Naive thymus-derived CD8-positive, alpha-beta T cell (primary cell): ENCODE measurements at regions not wholly inside any gene's neighbourhood (a gene's known extent, or its start where the extent isn't known, plus 50 kb on each side); places are given as distances from the start of the nearest gene placed in this dataset.
A peak's percentile ranks its signal among the peaks of the same experiment; 100 is the strongest.
"Not testable (repeated sequence)": the region's sequence is repeated elsewhere in the genome, so short reads cannot be mapped to it uniquely, and the experiment has no call there.

ENCODE experiments used
- ATAC-seq, 2 donors: fragments of 150-1000 bp; cut with Tn5 transposase in 1 of 2; sonication (Bioruptor Pico), chemical (Tn5 transposase) in 1 of 2; 1 replicate in 1 of 2; 2 replicates in 1 of 2; pipeline ENCODE4 v1.10.0; 2021; ENCODE audit warnings: mild to moderate bottlenecking in 2 of 2, moderate library complexity in 2 of 2
- POLR2A ChIA-PET: fragments of 350-600 bp; sonication (Branson Sonifier 250); formaldehyde crosslinking; loops from one replicate; lab custom pipeline; 2021; ENCODE audit warnings: antibody characterized with exemption; lab: Charles Lee
- DNase-seq, 10 donors: peaks; one replicate each; pipeline versions ENCODE4 v3.0.0 to v3.0.0-alpha.2; 2020 to 2022
- H3K27ac Mint-ChIP-seq, 10 donors: one replicate each; pipeline ENCODE4 v1.8.0; 2020 to 2022; ENCODE audit warnings: mild to moderate bottlenecking in 10 of 10, mixed read lengths in 10 of 10, moderate library complexity in 4 of 10, inconsistent platforms in 1 of 10
- H3K27me3 Mint-ChIP-seq, 5 donors: one replicate each; pipeline ENCODE4 v1.8.0; 2021 to 2022; ENCODE audit warnings: mixed read lengths in 5 of 5
- H3K36me3 Mint-ChIP-seq, 3 donors: one replicate each; pipeline ENCODE4 v1.8.0; 2020 to 2022; ENCODE audit warnings: mixed read lengths in 3 of 3, mild to moderate bottlenecking in 2 of 3, inconsistent platforms in 1 of 3
- H3K4me1 Mint-ChIP-seq, 4 donors: one replicate each; pipeline ENCODE4 v1.8.0; 2021 to 2022; ENCODE audit warnings: mixed read lengths in 4 of 4
- H3K4me3 Mint-ChIP-seq, 10 donors: one replicate each; pipeline ENCODE4 v1.8.0; 2020 to 2022; ENCODE audit warnings: mild to moderate bottlenecking in 10 of 10, mixed read lengths in 10 of 10, moderate library complexity in 6 of 10, inconsistent platforms in 1 of 10
- H3K9me3 Mint-ChIP-seq, 9 donors: one replicate each; pipeline ENCODE4 v1.8.0; 2020 to 2022; ENCODE audit warnings: mixed read lengths in 9 of 9, mild to moderate bottlenecking in 3 of 9, inconsistent platforms in 1 of 9, moderate library complexity in 1 of 9

- POLR2A ChIA-PET = no interaction called here
- H3K9me3 Mint-ChIP-seq = peaks cover 0 to 29% (median 6%) of the 10 kb centered on the region in 9 donors
- H3K27ac Mint-ChIP-seq = no peak overlapping the region
- ATAC-seq (no peak), DNase-seq (no peak)
- no peaks in the 10 kb centered on the region for H3K27me3 Mint-ChIP-seq
- no peaks in the 10 kb centered on the region for H3K4me1 Mint-ChIP-seq
- no peaks in the 10 kb centered on the region for H3K36me3 Mint-ChIP-seq
- no peak overlapping the region for H3K4me3 Mint-ChIP-seq
Measured at GRCh38 chr6:76866091-76866915, 597.0 kb downstream of the HTR1B start.

DNA sequence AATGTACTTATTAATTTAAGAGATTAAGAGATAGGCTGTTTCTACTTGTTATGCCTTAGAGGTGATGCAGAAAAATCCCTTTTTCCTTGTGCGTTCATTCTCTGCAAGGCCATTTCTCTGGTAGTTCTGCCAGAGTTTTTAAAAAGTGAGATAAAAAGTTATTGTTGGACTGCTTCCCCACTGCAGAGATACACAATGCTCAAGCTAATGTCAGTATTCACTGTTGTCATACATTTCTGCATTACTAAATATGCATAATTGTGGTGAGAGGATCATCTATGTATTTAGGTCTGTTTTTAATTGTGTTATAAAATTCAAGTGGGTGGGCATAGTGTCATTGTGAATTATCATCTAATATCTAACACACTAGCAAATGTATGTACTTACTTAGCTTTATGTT lies 600.4 kb downstream of the HTR1B start:
- Mint-ChIP-seq H3K36me3 (no peaks in the 10 kb centered on the region), H3K4me1 (no peaks in the 10 kb centered on the region), H3K9me3 (peaks cover 0 to 12% (median 6%) of the 10 kb centered on the region in 9 donors), H3K27ac (no peak overlapping the region), H3K27me3 (no peaks in the 10 kb centered on the region), H3K4me3 (no peak overlapping the region)
- POLR2A ChIA-PET = no interaction called here
- ATAC-seq (no peak), DNase-seq (no peak)

GRCh38 chr6:76861403-76861802 lies 601.9 kb downstream of the HTR1B start:
- POLR2A ChIA-PET = no interaction called here
- no peak for ATAC-seq
- Mint-ChIP-seq H3K27me3 (no peaks in the 10 kb centered on the region), H3K4me1 (no peaks in the 10 kb centered on the region), H3K4me3 (no peak overlapping the region), H3K27ac (no peak overlapping the region), H3K36me3 (no peaks in the 10 kb centered on the region), H3K9me3 (peaks cover 0 to 21% (median 3%) of the 10 kb centered on the region in 9 donors)
- no peak for DNase-seq

- Mint-ChIP-seq H3K27me3 (no peaks in the 10 kb centered on the region), H3K4me1 (no peaks in the 10 kb centered on the region), H3K27ac (no peak overlapping the region), H3K4me3 (no peak overlapping the region), H3K36me3 (no peaks in the 10 kb centered on the region), H3K9me3 (peaks cover 1 to 21% (median 6%) of the 10 kb centered on the region in 9 donors)
- ATAC-seq (no peak), DNase-seq (no peak)
- POLR2A ChIA-PET = no interaction called here
Measured at GRCh38 chr6:76856065-76856464, 607.2 kb downstream of the HTR1B start.

DNA sequence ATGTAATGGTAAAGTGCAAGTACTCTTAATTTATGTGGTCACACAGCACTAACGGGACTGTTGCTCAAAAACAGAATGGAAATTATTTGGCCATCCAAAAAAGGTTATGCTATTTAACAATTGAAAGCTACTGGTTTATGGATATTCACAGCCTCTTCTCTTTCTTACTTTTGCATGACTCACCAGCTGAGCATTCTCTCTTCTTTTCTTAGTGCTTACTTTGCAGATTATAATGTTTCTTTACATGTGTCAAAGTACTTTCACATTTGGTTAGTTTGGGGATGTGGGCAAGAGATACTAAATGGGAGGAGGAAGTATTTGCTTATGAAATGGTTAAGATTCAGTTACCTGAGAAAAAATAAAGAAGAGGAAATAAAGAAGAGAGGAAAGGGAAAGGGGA lies 610.5 kb downstream of the HTR1B start:
- Mint-ChIP-seq H3K9me3 (peaks cover 2 to 18% (median 5%) of the 10 kb centered on the region in 9 donors), H3K27me3 (no peaks in the 10 kb centered on the region), H3K27ac (no peak overlapping the region), H3K4me1 (no peaks in the 10 kb centered on the region), H3K36me3 (no peaks in the 10 kb centered on the region), H3K4me3 (no peak overlapping the region)
- ATAC-seq = no peak
- POLR2A ChIA-PET = no interaction called here
- no peak for DNase-seq

GRCh38 chr6:76849274-76849970 lies 613.9 kb downstream of the HTR1B start:
- H3K4me3 Mint-ChIP-seq, H3K4me1 Mint-ChIP-seq, H3K36me3 Mint-ChIP-seq, POLR2A ChIA-PET, ATAC-seq, H3K27ac Mint-ChIP-seq, H3K27me3 Mint-ChIP-seq: not testable (repeated sequence)
- DNase-seq = peak in 1 of 10 donors; percentile 45
- peaks cover 3 to 43% (median 19%) of the 10 kb centered on the region in 9 donors for H3K9me3 Mint-ChIP-seq

- POLR2A ChIA-PET = no interaction called here
- H3K36me3 Mint-ChIP-seq = no peaks in the 10 kb centered on the region
- peaks cover 2 to 62% (median 23%) of the 10 kb centered on the region in 9 donors for H3K9me3 Mint-ChIP-seq
- no peak for DNase-seq
- no peaks in the 10 kb centered on the region for H3K27me3 Mint-ChIP-seq
- no peak for ATAC-seq
- H3K27ac Mint-ChIP-seq = no peak overlapping the region
- no peak overlapping the region for H3K4me3 Mint-ChIP-seq
- no peaks in the 10 kb centered on the region for H3K4me1 Mint-ChIP-seq
Measured at GRCh38 chr6:76843054-76843822, 620.1 kb downstream of the HTR1B start.

DNA sequence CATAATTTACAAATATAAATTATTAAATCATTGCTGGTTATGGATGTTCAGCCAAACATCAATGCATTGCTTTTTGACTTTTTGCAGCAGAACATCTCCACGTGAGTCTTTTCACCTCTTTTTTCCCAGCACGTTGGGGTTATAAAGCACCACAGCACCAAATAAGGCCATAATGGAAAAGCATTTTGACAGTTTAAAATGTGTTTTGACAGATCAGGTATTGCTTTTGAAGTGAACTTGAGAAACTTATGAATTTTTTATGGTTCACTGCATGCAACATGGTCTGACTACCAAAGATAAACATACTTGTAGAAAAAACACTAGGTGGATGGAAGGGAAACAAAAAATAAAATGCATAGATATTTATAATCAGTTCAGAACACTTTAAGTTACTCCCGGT lies 622.4 kb downstream of the HTR1B start:
- H3K36me3 Mint-ChIP-seq = no peaks in the 10 kb centered on the region
- ATAC-seq = no peak
- H3K27me3 Mint-ChIP-seq = no peaks in the 10 kb centered on the region
- H3K4me3 Mint-ChIP-seq = no peak overlapping the region
- no peak overlapping the region for H3K27ac Mint-ChIP-seq
- H3K4me1 Mint-ChIP-seq = no peaks in the 10 kb centered on the region
- no peak for DNase-seq
- peaks cover 1 to 38% (median 11%) of the 10 kb centered on the region in 9 donors for H3K9me3 Mint-ChIP-seq
- POLR2A ChIA-PET = no interaction called here

DNA sequence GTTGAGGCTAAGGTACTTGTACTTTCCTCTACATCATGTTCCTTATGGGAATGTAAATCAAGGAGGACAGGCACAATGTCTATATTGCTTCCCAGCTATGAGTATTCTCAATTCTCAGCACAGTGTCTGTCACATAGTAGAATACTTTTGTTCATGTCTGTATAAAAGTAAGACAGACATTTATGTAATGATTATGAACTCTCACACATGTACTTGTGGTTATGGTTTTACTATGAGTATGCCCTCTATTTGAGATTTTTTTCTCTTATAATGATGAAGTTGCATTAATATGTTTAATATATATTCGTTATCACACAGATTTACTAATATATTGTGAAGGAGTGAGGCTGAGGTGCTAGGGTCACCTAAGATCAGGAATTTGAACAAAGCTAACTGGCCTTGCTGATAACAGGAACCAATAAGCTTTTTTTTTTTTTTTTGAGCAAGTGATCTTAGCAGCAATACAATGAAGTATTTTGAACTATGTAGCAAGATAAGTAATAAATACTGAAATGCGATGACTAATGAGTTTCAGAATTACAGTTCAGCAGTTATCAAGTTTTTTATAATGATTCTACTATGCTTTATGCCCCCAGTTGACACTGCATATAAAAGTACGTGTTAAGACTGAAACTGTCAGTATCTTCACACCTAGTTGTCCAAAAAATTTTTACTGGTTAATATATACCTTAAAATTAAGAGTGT lies 623.1 kb downstream of the HTR1B start:
- Mint-ChIP-seq H3K4me1 (no peaks in the 10 kb centered on the region), H3K27ac (no peak overlapping the region), H3K9me3 (peaks cover 0 to 33% (median 12%) of the 10 kb centered on the region in 9 donors), H3K36me3 (no peaks in the 10 kb centered on the region), H3K27me3 (no peaks in the 10 kb centered on the region), H3K4me3 (no peak overlapping the region)
- ATAC-seq = no peak
- POLR2A ChIA-PET = no interaction called here
- no peak for DNase-seq

DNA sequence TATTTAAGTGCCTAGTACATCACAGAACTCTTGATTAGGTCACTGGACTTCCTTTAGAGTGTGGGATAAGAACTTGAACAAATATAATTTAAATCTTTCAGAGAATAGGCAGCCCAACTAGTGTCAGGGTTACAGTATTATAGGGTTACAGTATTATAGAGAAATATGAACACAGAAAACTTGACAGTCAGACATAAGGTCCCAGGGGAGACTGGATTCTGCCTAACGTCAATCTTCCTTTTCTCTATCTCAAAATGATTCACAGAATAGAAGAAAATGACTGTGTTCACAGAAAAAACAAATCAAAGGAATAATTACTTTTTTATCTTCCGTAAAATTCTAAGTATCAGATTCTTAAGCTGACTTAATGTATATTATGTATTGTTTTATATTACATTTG lies 623.8 kb downstream of the HTR1B start:
- H3K36me3 Mint-ChIP-seq = no peaks in the 10 kb centered on the region
- H3K4me1 Mint-ChIP-seq = no peaks in the 10 kb centered on the region
- ATAC-seq (no peak), DNase-seq (no peak)
- H3K4me3 Mint-ChIP-seq = no peak overlapping the region
- H3K27me3 Mint-ChIP-seq = no peaks in the 10 kb centered on the region
- no peak overlapping the region for H3K27ac Mint-ChIP-seq
- H3K9me3 Mint-ChIP-seq = peaks cover 0 to 33% (median 10%) of the 10 kb centered on the region in 9 donors
- POLR2A ChIA-PET = no interaction called here

DNA sequence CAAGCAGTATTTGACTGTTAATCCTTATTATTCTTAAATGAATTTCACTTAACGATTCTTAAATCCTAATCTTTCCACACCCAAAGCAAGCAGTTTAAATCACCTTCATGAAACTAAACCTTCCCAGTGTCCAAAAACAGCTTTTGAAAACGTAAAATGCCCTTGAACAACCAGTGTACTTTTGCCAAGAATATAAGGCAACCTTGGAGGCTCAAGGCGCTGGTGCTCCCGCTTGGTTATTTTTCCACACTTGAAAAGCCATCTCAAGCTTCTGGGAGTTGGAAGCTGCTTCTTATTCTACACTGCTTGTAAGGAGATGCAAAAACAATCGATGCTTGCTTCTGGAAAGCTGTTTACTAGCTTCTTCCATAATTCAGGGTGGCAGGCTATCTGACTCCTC lies 625.7 kb downstream of the HTR1B start:
- DNase-seq (no peak), ATAC-seq (no peak)
- H3K9me3 Mint-ChIP-seq = peaks cover 0 to 15% (median 9%) of the 10 kb centered on the region in 9 donors
- H3K36me3 Mint-ChIP-seq = no peaks in the 10 kb centered on the region
- H3K27me3 Mint-ChIP-seq = no peaks in the 10 kb centered on the region
- POLR2A ChIA-PET = no interaction called here
- no peaks in the 10 kb centered on the region for H3K4me1 Mint-ChIP-seq
- no peak overlapping the region for H3K4me3 Mint-ChIP-seq
- H3K27ac Mint-ChIP-seq = no peak overlapping the region

DNA sequence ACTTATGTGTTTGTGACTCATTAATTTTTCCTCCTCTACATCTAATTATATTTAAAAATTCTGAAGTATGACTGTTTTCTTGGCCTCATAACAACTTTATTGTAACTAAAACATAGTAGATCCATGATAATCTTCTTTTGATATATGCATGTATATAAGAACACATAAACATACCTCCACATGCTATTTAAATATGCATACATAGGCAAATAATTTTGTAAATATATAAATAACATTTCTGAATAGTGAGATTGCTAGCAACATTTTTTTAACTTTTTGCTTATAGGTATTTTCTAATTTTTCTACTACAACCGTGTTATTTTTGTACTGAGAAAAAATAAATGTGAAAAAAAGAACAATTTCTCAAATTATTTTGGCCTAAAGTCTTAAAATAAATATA lies 627.6 kb downstream of the HTR1B start:
- Mint-ChIP-seq H3K4me3 (no peak overlapping the region), H3K36me3 (no peaks in the 10 kb centered on the region), H3K27ac (no peak overlapping the region), H3K27me3 (no peaks in the 10 kb centered on the region), H3K4me1 (no peaks in the 10 kb centered on the region), H3K9me3 (peaks cover 0 to 11% (median 0%) of the 10 kb centered on the region in 9 donors)
- ATAC-seq (no peak), DNase-seq (no peak)
- POLR2A ChIA-PET = no interaction called here
